ENCODE measurements at regions not wholly inside any gene's neighbourhood (a gene's known extent, or its start where the extent isn't known, plus 50 kb on each side); places are given as distances from the start of the nearest gene placed in this dataset.

GRCh38 chr2:21401022-21401698 is 277.4 kb downstream of the TDRD15 start:
- no peaks in the 10 kb centered on the region for H3K36me3 ChIP-seq (ENCODE audit: insufficient read depth in 1 of 2, low read depth in 1 of 2)
- no peak for TF ChIP-seq CTCF (IDR thresholded peaks at IDR 0.05)
- 84 to 89% (median 85%) methylated on average over 4 of the region's 4 CpGs for WGBS, 3 donors
- no peak for DNase-seq
- ATAC-seq = no peak
- H3K27me3 ChIP-seq (ENCODE audit: insufficient read depth in 3 of 3, low read length in 2 of 3) = peaks cover 0 to 2% (median 0%) of the 10 kb centered on the region in 3 donors
- intact Hi-C loops (cut with DNase I) = no loop called here
- no peak overlapping the region for H3K4me3 ChIP-seq
- no peaks in the 10 kb centered on the region for H3K9me3 ChIP-seq
- no peak overlapping the region for H3K27ac ChIP-seq
- H3K4me1 ChIP-seq = no peaks in the 10 kb centered on the region

DNA sequence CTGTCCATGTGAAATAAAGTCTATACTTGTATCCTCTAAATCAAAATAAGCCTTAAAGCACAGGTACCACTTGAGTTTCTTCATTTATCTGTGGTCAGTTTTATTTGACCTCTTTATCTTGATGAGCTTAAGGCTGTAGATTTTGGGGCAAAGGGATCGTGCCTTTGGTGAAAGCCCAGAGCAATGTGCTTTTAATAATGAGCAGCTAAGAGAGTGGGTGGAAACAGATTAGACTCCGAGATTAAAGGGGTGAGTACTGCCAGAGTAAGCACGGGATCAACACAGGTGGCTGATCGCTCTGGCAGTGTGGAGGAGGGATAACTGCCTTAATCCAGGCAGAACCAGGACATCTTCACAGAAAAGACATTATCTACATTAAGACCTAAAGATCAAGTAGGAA is 280.4 kb downstream of the TDRD15 start:
- intact Hi-C loops (cut with DNase I) = no loop called here
- peaks cover 0 to 2% (median 0%) of the 10 kb centered on the region in 3 donors for H3K27me3 ChIP-seq (ENCODE audit: insufficient read depth in 3 of 3, low read length in 2 of 3)
- TF ChIP-seq CTCF (IDR thresholded peaks at IDR 0.05) = no peak
- no peak overlapping the region for H3K27ac ChIP-seq
- ATAC-seq = no peak
- H3K9me3 ChIP-seq = no peaks in the 10 kb centered on the region
- H3K36me3 ChIP-seq (ENCODE audit: insufficient read depth in 1 of 2, low read depth in 1 of 2) = no peaks in the 10 kb centered on the region
- 49 to 56% (median 53%) methylated on average over 4 of the region's 4 CpGs for WGBS, 3 donors
- DNase-seq = no peak
- no peaks in the 10 kb centered on the region for H3K4me1 ChIP-seq
- no peak overlapping the region for H3K4me3 ChIP-seq

GRCh38 chr2:21404827-21405625 is 281.3 kb downstream of the TDRD15 start:
- H3K27ac ChIP-seq = no peak overlapping the region
- DNase-seq (no peak), ATAC-seq (no peak)
- TF ChIP-seq CTCF (IDR thresholded peaks at IDR 0.05) = no peak
- intact Hi-C loops (cut with DNase I) = no loop called here
- no peak overlapping the region for H3K4me3 ChIP-seq
- H3K9me3 ChIP-seq = no peaks in the 10 kb centered on the region
- peaks cover 0 to 2% (median 0%) of the 10 kb centered on the region in 3 donors for H3K27me3 ChIP-seq (ENCODE audit: insufficient read depth in 3 of 3, low read length in 2 of 3)
- H3K36me3 ChIP-seq (ENCODE audit: insufficient read depth in 1 of 2, low read depth in 1 of 2) = no peaks in the 10 kb centered on the region
- WGBS, 3 donors = 78 to 84% (median 83%) methylated on average over 7 of the region's 7 CpGs
- H3K4me1 ChIP-seq = no peaks in the 10 kb centered on the region

DNA sequence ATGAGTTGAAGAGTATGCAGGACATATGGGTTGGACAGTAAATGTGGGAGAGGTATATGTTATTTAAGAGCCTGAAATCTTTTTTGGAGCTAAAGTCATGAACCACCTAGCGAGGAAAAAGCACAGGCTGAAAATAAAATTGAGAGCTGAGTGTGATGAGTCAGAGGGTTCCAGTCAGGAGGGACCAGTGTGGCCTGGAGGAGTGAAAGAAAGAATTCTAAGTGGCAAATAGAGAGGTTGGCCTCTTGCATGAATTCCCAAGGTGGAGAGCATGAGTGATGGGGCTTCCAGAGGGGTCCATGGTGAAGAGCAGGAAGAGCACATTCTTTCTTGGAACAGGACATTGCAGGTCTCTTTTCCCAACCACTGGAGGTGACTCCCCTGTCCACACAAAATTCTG is 282.6 kb downstream of the TDRD15 start:
- H3K4me1 ChIP-seq = no peaks in the 10 kb centered on the region
- DNase-seq (no peak), ATAC-seq (no peak)
- no peak overlapping the region for H3K27ac ChIP-seq
- H3K4me3 ChIP-seq = no peak overlapping the region
- no peaks in the 10 kb centered on the region for H3K9me3 ChIP-seq
- no peaks in the 10 kb centered on the region for H3K36me3 ChIP-seq (ENCODE audit: insufficient read depth in 1 of 2, low read depth in 1 of 2)
- 77 to 91% (median 79%) methylated on average over 1 of the region's 1 CpG for WGBS, 3 donors
- no peak for TF ChIP-seq CTCF (IDR thresholded peaks at IDR 0.05)
- intact Hi-C loops (cut with DNase I) = no loop called here
- peaks cover 0 to 2% (median 0%) of the 10 kb centered on the region in 3 donors for H3K27me3 ChIP-seq (ENCODE audit: insufficient read depth in 3 of 3, low read length in 2 of 3)

Data from psoas muscle (tissue), 7 donors.